CD14-positive monocyte (primary cell): ENCODE measurements at regions not wholly inside any gene's neighbourhood (a gene's known extent, or its start where the extent isn't known, plus 50 kb on each side); places are given as distances from the start of the nearest gene placed in this dataset.

Experiments
- DNase-seq, 3 donors: peaks; one replicate each; pipeline ENCODE4 v3.0.0-alpha.2; 2011 to 2022
- H2AFZ ChIP-seq: 2 replicates; pipeline ENCODE4 v1.6.0; 2012; ENCODE audit warnings: mild to moderate bottlenecking, low read depth, low read length, inconsistent platforms; ENCODE audit not compliant: insufficient read depth, poor library complexity, severe bottlenecking
- H3K27ac ChIP-seq, 2 donors: 1 replicate in 1 of 2; 2 replicates in 1 of 2; pipeline ENCODE4 v1.5.1; 2012 to 2013; ENCODE audit warnings: low read length in 2 of 2, control low read depth in 1 of 2, inconsistent platforms in 1 of 2, low read depth in 1 of 2, mild to moderate bottlenecking in 1 of 2
- H3K27me3 ChIP-seq, 2 donors: one replicate each; pipeline versions ENCODE4 v1.6.0 to v1.6.1; 2011 to 2013; ENCODE audit warnings: low read length in 2 of 2; ENCODE audit not compliant: control insufficient read depth in 2 of 2, insufficient read depth in 2 of 2
- H3K36me3 ChIP-seq, 2 donors: replicated peaks in 1 of 2; 1 replicate in 1 of 2; 2 replicates in 1 of 2; pipeline versions ENCODE4 v1.5.1 to v1.6.1; 2012 to 2013; ENCODE audit warnings: low read length in 2 of 2, control low read depth in 1 of 2, inconsistent platforms in 1 of 2, mild to moderate bottlenecking in 1 of 2; ENCODE audit not compliant: insufficient read depth in 2 of 2, control insufficient read depth in 1 of 2
- H3K4me1 ChIP-seq, 2 donors: 1 replicate in 1 of 2; 2 replicates in 1 of 2; pipeline versions ENCODE4 v1.5.1 to v1.6.1; 2012 to 2013; ENCODE audit warnings: low read length in 2 of 2, control low read depth in 1 of 2, inconsistent platforms in 1 of 2, mild to moderate bottlenecking in 1 of 2, moderate library complexity in 1 of 2; ENCODE audit not compliant: insufficient read depth in 2 of 2, control insufficient read depth in 1 of 2
- H3K4me2 ChIP-seq: replicated peaks from 2 replicates; pipeline ENCODE3; 2012; ENCODE audit warnings: low read length, moderate library complexity, mild to moderate bottlenecking; ENCODE audit not compliant: poor library complexity, severe bottlenecking; ENCODE audit errors: extremely low read depth
- H3K4me3 ChIP-seq, 3 experiments: fragments of 200-600 bp in 1 of 3; sonication (generic) in 1 of 3; replicated peaks in 1 of 3; 1 replicate in 2 of 3; 2 replicates in 1 of 3; pipeline ENCODE4 v1.5.1; 2011 to 2013; ENCODE audit warnings: low read length in 3 of 3, mild to moderate bottlenecking in 3 of 3, control low read depth in 2 of 3, low read depth in 2 of 3, inconsistent platforms in 1 of 3, moderate library complexity in 1 of 3
- H3K79me2 ChIP-seq: 2 replicates; pipeline ENCODE4 v1.6.0; 2012; ENCODE audit warnings: mild to moderate bottlenecking, control low read depth, inconsistent platforms, low read length, moderate library complexity; ENCODE audit not compliant: insufficient read depth
- H3K9ac ChIP-seq: 2 replicates; pipeline ENCODE4 v1.6.0; 2017; ENCODE audit warnings: low read length, mild to moderate bottlenecking; ENCODE audit not compliant: insufficient read depth, poor library complexity, severe bottlenecking
- H3K9me3 ChIP-seq, 2 donors: replicated peaks in 1 of 2; 1 replicate in 1 of 2; 2 replicates in 1 of 2; pipeline versions ENCODE4 v1.5.1 to v1.6.1; 2012 to 2013; ENCODE audit warnings: low read length in 2 of 2, control low read depth in 1 of 2; ENCODE audit not compliant: control insufficient read depth in 1 of 2, insufficient read depth in 1 of 2
- H4K20me1 ChIP-seq: 2 replicates; pipeline ENCODE4 v1.6.0; 2012; ENCODE audit warnings: mild to moderate bottlenecking, low read length, control low read depth, moderate library complexity; ENCODE audit not compliant: insufficient read depth
- H3K27ac Mint-ChIP-seq, 7 donors: one replicate each; pipeline ENCODE4 v1.8.0; 2020; ENCODE audit warnings: mild to moderate bottlenecking in 7 of 7, mixed read lengths in 7 of 7, moderate library complexity in 6 of 7, inconsistent platforms in 2 of 7
- H3K27me3 Mint-ChIP-seq, 3 donors: one replicate each; pipeline ENCODE4 v1.8.0; 2021 to 2022; ENCODE audit warnings: low read depth in 3 of 3, mild to moderate bottlenecking in 3 of 3, mixed read lengths in 3 of 3, moderate library complexity in 3 of 3, inconsistent platforms in 1 of 3
- H3K36me3 Mint-ChIP-seq, 2 donors: one replicate each; pipeline ENCODE4 v1.8.0; 2020; ENCODE audit warnings: mixed read lengths in 2 of 2, inconsistent platforms in 1 of 2, mild to moderate bottlenecking in 1 of 2
- H3K4me1 Mint-ChIP-seq: one replicate; pipeline ENCODE4 v1.8.0; 2020; ENCODE audit warnings: mild to moderate bottlenecking, mixed read lengths
- H3K4me3 Mint-ChIP-seq, 2 donors: one replicate each; pipeline ENCODE4 v1.8.0; 2020; ENCODE audit warnings: mild to moderate bottlenecking in 2 of 2, mixed read lengths in 2 of 2, moderate library complexity in 1 of 2
- H3K9me3 Mint-ChIP-seq, 7 donors: one replicate each; pipeline ENCODE4 v1.8.0; 2020 to 2022; ENCODE audit warnings: mixed read lengths in 7 of 7, mild to moderate bottlenecking in 6 of 7, moderate library complexity in 6 of 7, inconsistent platforms in 2 of 7
- CTCF ChIP-seq: fragments of 200-600 bp; IDR thresholded peaks from one replicate; pipeline ENCODE4 v1.8.0; 2022; ENCODE audit warnings: antibody characterized with exemption, mild to moderate bottlenecking
- WGBS: methylation state at CpG from one replicate; pipeline ENCODE4 v1.1.5; 2013; ENCODE audit warnings: missing lambda C conversion rate; ENCODE audit not compliant: insufficient coverage; 5-methylcytosine and 5-hydroxymethylcytosine counted together
- intact Hi-C, 2 donors: fragments of 100-400 bp; cut with micrococcal nuclease; formaldehyde crosslinking; loops; one replicate each; pipeline versions ENCODE4 v1.15.0 to v1.15.1; 2023

DNA sequence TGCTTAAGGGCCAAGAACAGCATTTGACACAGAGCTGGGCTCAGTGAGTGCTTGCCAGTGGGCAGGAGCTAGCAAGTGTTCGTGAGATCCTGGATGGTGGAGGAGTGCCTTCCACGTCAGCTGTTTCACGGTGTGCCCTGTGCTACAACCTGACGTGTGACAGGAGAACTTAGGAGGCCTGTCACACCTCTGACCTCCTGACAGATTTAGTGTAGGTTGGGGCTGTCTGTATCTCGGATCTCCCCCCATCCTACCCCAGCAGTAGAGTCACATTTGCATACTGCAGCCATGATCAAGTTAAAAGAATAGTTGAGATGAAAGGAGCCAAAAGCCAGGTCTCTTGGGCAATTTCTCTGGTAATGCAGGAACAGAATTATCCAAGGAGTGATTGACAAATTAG lies 200.8 kb upstream of the CHD6 start:
- Histone ChIP-seq H3K9ac (no peak overlapping the region), H3K4me1 (no peaks in the 10 kb centered on the region), H3K27me3 (no peaks in the 10 kb centered on the region), H3K9me3 (no peaks in the 10 kb centered on the region), H3K4me2 (no peak overlapping the region), H2AFZ (no peak overlapping the region), H4K20me1 (no peaks in the 10 kb centered on the region), H3K27ac (no peak overlapping the region), H3K4me3 (no peak overlapping the region), H3K36me3 (no peaks in the 10 kb centered on the region), H3K79me2 (no peaks in the 10 kb centered on the region)
- Mint-ChIP-seq H3K9me3 (peaks cover 0 to 7% (median 1%) of the 10 kb centered on the region in 7 donors), H3K27ac (no peak overlapping the region), H3K36me3 (no peaks in the 10 kb centered on the region), H3K4me3 (no peak overlapping the region), H3K4me1 (no peaks in the 10 kb centered on the region), H3K27me3 (peaks cover 0 to 2% (median 2%) of the 10 kb centered on the region in 3 donors)
- no peak for DNase-seq
- intact Hi-C loops, result no loop called here
- TF ChIP-seq CTCF, result no peak
- no CpG with 5 or more reads among the region's 5 CpGs for WGBS

- no peak overlapping the region for H3K27ac ChIP-seq
- no peak overlapping the region for H3K4me3 Mint-ChIP-seq
- intact Hi-C loops, result no loop called here
- H3K36me3 ChIP-seq, result no peaks in the 10 kb centered on the region
- TF ChIP-seq CTCF, result no peak
- H4K20me1 ChIP-seq, result no peaks in the 10 kb centered on the region
- peaks cover 0 to 7% (median 2%) of the 10 kb centered on the region in 7 donors for H3K9me3 Mint-ChIP-seq
- WGBS, result 80% methylated on average over 4 of the region's 5 CpGs
- H3K4me1 ChIP-seq, result no peaks in the 10 kb centered on the region
- DNase-seq, result no peak
- no peak overlapping the region for H3K4me3 ChIP-seq
- H3K9me3 ChIP-seq, result no peaks in the 10 kb centered on the region
- no peak overlapping the region for H3K9ac ChIP-seq
- H3K4me1 Mint-ChIP-seq, result no peaks in the 10 kb centered on the region
- H3K27me3 ChIP-seq, result no peaks in the 10 kb centered on the region
- no peaks in the 10 kb centered on the region for H3K36me3 Mint-ChIP-seq
- no peak overlapping the region for H2AFZ ChIP-seq
- no peaks in the 10 kb centered on the region for H3K79me2 ChIP-seq
- no peak overlapping the region for H3K27ac Mint-ChIP-seq
- H3K27me3 Mint-ChIP-seq, result peaks cover 0 to 2% (median 2%) of the 10 kb centered on the region in 3 donors
- no peak overlapping the region for H3K4me2 ChIP-seq
Observed at GRCh38 chr20:41818369-41818768, 200.2 kb upstream of the CHD6 start.
